ENCODE measurements at regions not wholly inside any gene's neighbourhood (a gene's known extent, or its start where the extent isn't known, plus 50 kb on each side); places are given as distances from the start of the nearest gene placed in this dataset.

GRCh38 chr5:179451828-179452196, 98.5 kb upstream of the RUFY1 start:
- TF ChIP-seq, protein P1, sequence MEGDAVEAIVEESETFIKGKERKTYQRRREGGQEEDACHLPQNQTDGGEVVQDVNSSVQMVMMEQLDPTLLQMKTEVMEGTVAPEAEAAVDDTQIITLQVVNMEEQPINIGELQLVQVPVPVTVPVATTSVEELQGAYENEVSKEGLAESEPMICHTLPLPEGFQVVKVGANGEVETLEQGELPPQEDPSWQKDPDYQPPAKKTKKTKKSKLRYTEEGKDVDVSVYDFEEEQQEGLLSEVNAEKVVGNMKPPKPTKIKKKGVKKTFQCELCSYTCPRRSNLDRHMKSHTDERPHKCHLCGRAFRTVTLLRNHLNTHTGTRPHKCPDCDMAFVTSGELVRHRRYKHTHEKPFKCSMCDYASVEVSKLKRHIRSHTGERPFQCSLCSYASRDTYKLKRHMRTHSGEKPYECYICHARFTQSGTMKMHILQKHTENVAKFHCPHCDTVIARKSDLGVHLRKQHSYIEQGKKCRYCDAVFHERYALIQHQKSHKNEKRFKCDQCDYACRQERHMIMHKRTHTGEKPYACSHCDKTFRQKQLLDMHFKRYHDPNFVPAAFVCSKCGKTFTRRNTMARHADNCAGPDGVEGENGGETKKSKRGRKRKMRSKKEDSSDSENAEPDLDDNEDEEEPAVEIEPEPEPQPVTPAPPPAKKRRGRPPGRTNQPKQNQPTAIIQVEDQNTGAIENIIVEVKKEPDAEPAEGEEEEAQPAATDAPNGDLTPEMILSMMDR (IDR thresholded peaks at IDR 0.05; ENCODE audit: low read depth, low read length), result no peak
- no peak for TF ChIP-seq MAX (IDR thresholded peaks at IDR 0.05; ENCODE audit: low read depth, low read length)
